Gastroesophageal sphincter (tissue), 4 donors: ENCODE measurements at regions not wholly inside any gene's neighbourhood (a gene's known extent, or its start where the extent isn't known, plus 50 kb on each side); places are given as distances from the start of the nearest gene placed in this dataset.

Experiments
- ATAC-seq: fragments of 150-250 bp; one replicate; pipeline ENCODE4 v1.9.1; 2016; ENCODE audit warnings: mild to moderate bottlenecking, moderate library complexity
- H3K27ac ChIP-seq, 4 donors: fragments of 200-600 bp; sonication (generic) in 3 of 4; 1 replicate in 3 of 4; 2 replicates in 1 of 4; pipeline ENCODE4 v1.5.1; 2016 to 2019
- H3K27me3 ChIP-seq: fragments of 200-600 bp; sonication (generic); one replicate; pipeline ENCODE4 v1.5.1; 2019
- H3K36me3 ChIP-seq, 2 donors: fragments of 200-600 bp; sonication (generic); one replicate each; pipeline ENCODE4 v1.5.1; 2019; ENCODE audit warnings: control low read depth in 1 of 2
- H3K4me1 ChIP-seq, 3 donors: fragments of 200-600 bp; sonication (generic); 1 replicate in 2 of 3; 2 replicates in 1 of 3; pipeline ENCODE4 v1.5.1; 2016 to 2019; ENCODE audit warnings: control low read depth in 2 of 3
- H3K4me3 ChIP-seq, 2 donors: fragments of 200-600 bp; sonication (generic); one replicate each; pipeline ENCODE4 v1.5.1; 2019; ENCODE audit warnings: mild to moderate bottlenecking in 1 of 2, moderate library complexity in 1 of 2
- H3K9me3 ChIP-seq, 3 donors: fragments of 200-600 bp; sonication (generic); one replicate each; pipeline ENCODE4 v1.5.1; 2017 to 2019; ENCODE audit warnings: control low read depth in 2 of 3
- CTCF ChIP-seq, 4 experiments: fragments of 200-600 bp in 2 of 4; fragments of 450-650 bp in 2 of 4; sonication (generic) in 1 of 4; IDR thresholded peaks; one replicate each; pipeline ENCODE4 v1.5.1; 2017 to 2019; ENCODE audit warnings: antibody characterized with exemption in 4 of 4, mild to moderate bottlenecking in 2 of 4, moderate library complexity in 2 of 4
- EP300 ChIP-seq: sonication (generic); formaldehyde crosslinking; IDR thresholded peaks from one replicate; pipeline ENCODE4 v1.6.1; 2017; ENCODE audit warnings: antibody characterized with exemption, mild to moderate bottlenecking
- POLR2A ChIP-seq, 2 donors: fragments of 450-650 bp; IDR thresholded peaks; one replicate each; pipeline ENCODE4 v1.6.1; 2017; ENCODE audit warnings: antibody characterized with exemption in 2 of 2, mild to moderate bottlenecking in 2 of 2, moderate library complexity in 1 of 2
- POLR2AphosphoS5 ChIP-seq: sonication (generic); formaldehyde crosslinking; IDR thresholded peaks from one replicate; pipeline ENCODE4 v1.6.1; 2017; ENCODE audit warnings: antibody characterized with exemption
- WGBS, 2 donors: methylation state at CpG; one replicate each; pipeline ENCODE4 v1.1.5; 2018; ENCODE audit warnings: low coverage in 1 of 2; 5-methylcytosine and 5-hydroxymethylcytosine counted together

- TF ChIP-seq EP300 (no peak), POLR2AphosphoS5 (no peak), CTCF (IDR thresholded peaks at IDR 0.05) (no peak), POLR2A (IDR thresholded peaks at IDR 0.05) (no peak)
- no peak for ATAC-seq
- Histone ChIP-seq H3K9me3 (peaks cover 0 to 10% (median 0%) of the 10 kb centered on the region in 3 donors), H3K4me1 (no peaks in the 10 kb centered on the region), H3K27ac (no peak overlapping the region), H3K27me3 (no peaks in the 10 kb centered on the region), H3K4me3 (no peak overlapping the region), H3K36me3 (no peaks in the 10 kb centered on the region)
These were observed 215.1 kb upstream of the RPS23 start for GRCh38 chr5:82493221-82493620.

GRCh38 chr5:82491397-82491796, 213.2 kb upstream of the RPS23 start:
- no peak overlapping the region for H3K27ac ChIP-seq
- WGBS, 2 donors: 86 to 88% methylated on average over 1 of the region's 1 CpG
- no peaks in the 10 kb centered on the region for H3K27me3 ChIP-seq
- ATAC-seq: no peak
- H3K4me3 ChIP-seq: no peak overlapping the region
- peaks cover 0 to 6% (median 0%) of the 10 kb centered on the region in 3 donors for H3K9me3 ChIP-seq
- no peaks in the 10 kb centered on the region for H3K36me3 ChIP-seq
- no peak for TF ChIP-seq POLR2AphosphoS5
- no peak for TF ChIP-seq CTCF (IDR thresholded peaks at IDR 0.05)
- no peak for TF ChIP-seq EP300
- no peak for TF ChIP-seq POLR2A (IDR thresholded peaks at IDR 0.05)
- no peaks in the 10 kb centered on the region for H3K4me1 ChIP-seq

- Histone ChIP-seq H3K9me3 (no peaks in the 10 kb centered on the region), H3K27me3 (no peaks in the 10 kb centered on the region), H3K4me3 (no peak overlapping the region), H3K27ac (no peak overlapping the region), H3K36me3 (no peaks in the 10 kb centered on the region), H3K4me1 (no peaks in the 10 kb centered on the region)
- ATAC-seq: no peak
- TF ChIP-seq EP300 (no peak), POLR2A (IDR thresholded peaks at IDR 0.05) (no peak), POLR2AphosphoS5 (no peak), CTCF (IDR thresholded peaks at IDR 0.05) (no peak)
- WGBS, 2 donors: 71 to 75% methylated on average over 1 of the region's 1 CpG
These were observed 211.5 kb upstream of the RPS23 start for GRCh38 chr5:82489683-82490082.

GRCh38 chr5:82487131-82487530, 209.0 kb upstream of the RPS23 start:
- Histone ChIP-seq H3K27ac (no peak overlapping the region), H3K4me1 (no peaks in the 10 kb centered on the region), H3K27me3 (no peaks in the 10 kb centered on the region), H3K36me3 (no peaks in the 10 kb centered on the region), H3K9me3 (no peaks in the 10 kb centered on the region), H3K4me3 (no peak overlapping the region)
- no peak for ATAC-seq
- WGBS, 2 donors: 86 to 87% methylated on average over 3 of the region's 3 CpGs
- no peak for TF ChIP-seq CTCF (IDR thresholded peaks at IDR 0.05)
- TF ChIP-seq POLR2A (IDR thresholded peaks at IDR 0.05): no peak
- no peak for TF ChIP-seq EP300
- no peak for TF ChIP-seq POLR2AphosphoS5

- Histone ChIP-seq H3K9me3 (no peaks in the 10 kb centered on the region), H3K36me3 (no peaks in the 10 kb centered on the region), H3K4me1 (no peaks in the 10 kb centered on the region), H3K4me3 (no peak overlapping the region), H3K27me3 (no peaks in the 10 kb centered on the region), H3K27ac (no peak overlapping the region)
- TF ChIP-seq EP300: no peak
- no peak for TF ChIP-seq POLR2AphosphoS5
- no peak for TF ChIP-seq POLR2A (IDR thresholded peaks at IDR 0.05)
- no peak for TF ChIP-seq CTCF (IDR thresholded peaks at IDR 0.05)
- no peak for ATAC-seq
- 79 to 86% methylated on average over 4 of the region's 4 CpGs for WGBS, 2 donors
These were observed 202.2 kb upstream of the RPS23 start for GRCh38 chr5:82480331-82480730.
